NCI-H187 (cell line): ENCODE measurements at regions not wholly inside any gene's neighbourhood (a gene's known extent, or its start where the extent isn't known, plus 50 kb on each side); places are given as distances from the start of the nearest gene placed in this dataset.

ENCODE experiments used
- DNase-seq, 2 experiments: peaks; one replicate each; lab custom pipeline; 2025; lab: John Stamatoyannopoulos, UW

DNA sequence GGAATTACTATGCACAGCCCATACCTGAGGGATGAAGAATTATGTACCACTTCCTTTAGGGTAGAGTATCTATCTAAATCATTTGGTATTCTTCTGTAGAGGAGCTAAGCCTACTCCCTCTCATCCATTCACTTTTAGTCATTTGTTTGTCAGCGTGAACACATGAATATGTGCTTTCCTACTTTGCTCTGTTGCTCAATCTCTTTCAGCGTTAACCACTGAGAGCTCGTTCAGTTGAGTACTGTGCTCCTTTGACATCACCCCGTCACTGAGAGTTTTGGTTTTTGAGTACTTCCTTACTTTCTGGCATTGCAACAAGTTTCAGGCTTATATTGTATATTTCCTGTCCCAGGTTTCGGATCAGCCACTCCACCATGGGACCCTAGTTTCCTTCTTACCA lies 700.6 kb downstream of the NLGN4X start:
- DNase-seq: no peak

DNA sequence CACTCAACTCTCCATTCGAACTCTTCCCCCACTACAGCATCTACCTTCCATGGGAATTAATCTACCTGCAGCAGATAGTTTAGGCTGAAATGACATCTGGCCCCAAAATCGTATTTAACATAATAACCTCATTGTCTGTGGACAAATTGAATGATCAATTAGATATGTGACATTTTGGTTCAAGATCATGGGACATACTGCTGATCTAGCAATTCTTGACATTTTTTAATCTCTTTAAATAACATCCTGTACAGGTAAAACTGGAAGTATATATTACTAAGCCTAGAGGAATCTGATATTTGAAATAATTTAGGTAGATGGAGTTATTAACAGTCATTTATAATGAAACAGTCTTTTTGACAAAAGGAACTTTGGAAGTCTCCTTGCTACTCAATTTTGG lies 702.5 kb downstream of the NLGN4X start:
- no peak for DNase-seq

GRCh38 chrX:5490786-5491563 lies 737.7 kb downstream of the NLGN4X start:
- DNase-seq: peak in 1 of 2 experiments; percentile 0

- no peak for DNase-seq
These were observed 754.4 kb downstream of the NLGN4X start for GRCh38 chrX:5474282-5474681.

- no peak for DNase-seq
These were observed 770.3 kb downstream of the NLGN4X start for GRCh38 chrX:5458300-5458842.

GRCh38 chrX:5449323-5449722 lies 779.3 kb downstream of the NLGN4X start:
- DNase-seq: no peak

DNA sequence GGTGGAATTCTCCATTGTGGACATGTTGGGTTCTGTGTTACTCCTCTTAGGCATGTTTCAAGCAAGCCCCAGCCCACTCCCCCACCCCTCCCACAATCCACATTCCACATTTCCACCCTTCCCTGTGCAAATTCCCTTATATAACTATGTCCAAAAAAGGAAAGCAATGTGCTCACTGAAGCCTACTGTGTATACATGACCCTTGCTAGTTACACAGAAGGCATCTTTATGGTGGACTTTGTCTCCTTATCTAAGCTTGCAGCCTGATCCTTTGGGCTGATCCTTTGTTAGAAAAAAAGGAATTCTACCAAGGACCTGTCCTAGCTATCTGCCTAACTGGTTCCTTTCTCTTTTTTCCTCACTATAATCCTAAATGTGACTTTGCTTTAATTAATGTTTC lies 796.8 kb downstream of the NLGN4X start:
- no peak for DNase-seq

GRCh38 chrX:5425119-5425518 lies 803.5 kb downstream of the NLGN4X start:
- DNase-seq: no peak

GRCh38 chrX:5417381-5417780 lies 811.3 kb downstream of the NLGN4X start:
- DNase-seq: no peak

GRCh38 chrX:5415738-5416137 lies 812.9 kb downstream of the NLGN4X start:
- DNase-seq: no peak

GRCh38 chrX:5409106-5409505 lies 819.6 kb downstream of the NLGN4X start:
- no peak for DNase-seq

DNA sequence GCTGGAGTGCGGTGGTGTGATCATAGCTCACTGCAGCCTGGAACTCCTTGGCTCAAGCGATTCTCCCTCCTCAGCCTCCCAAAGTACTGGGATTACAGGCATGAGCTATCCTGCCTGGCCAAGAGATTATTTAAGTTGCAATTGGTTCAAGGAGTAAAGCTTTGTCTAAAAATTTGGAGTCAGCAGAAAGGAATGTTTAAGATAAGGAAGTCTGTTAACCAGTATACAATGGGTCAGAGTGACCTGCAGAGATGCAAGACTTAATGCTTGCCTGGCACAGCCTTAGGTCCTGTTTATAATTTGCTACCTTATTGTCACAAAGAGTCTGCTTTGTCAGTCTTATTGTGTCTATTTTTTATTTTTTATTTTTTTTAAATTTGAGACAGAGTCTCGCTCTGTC lies 826.2 kb downstream of the NLGN4X start:
- DNase-seq: no peak

DNA sequence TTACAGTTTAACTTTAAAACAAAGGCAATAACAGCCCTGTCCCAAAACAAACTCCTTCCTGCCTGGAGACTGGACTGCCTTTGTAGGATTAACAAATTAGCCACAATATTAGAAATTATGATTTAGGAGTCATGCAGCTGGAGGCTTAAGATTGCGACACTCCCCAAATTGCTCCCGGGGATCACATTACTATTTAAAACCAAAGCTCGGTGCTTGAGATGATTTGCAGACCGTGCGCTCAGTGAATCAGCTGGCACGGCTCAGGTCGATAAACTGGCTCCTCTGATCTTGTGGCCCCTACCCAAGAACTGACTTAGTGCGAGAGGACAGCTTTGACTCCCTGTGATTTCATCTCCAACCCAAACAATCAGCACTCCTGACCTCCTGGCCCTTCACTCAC lies 829.3 kb downstream of the NLGN4X start:
- DNase-seq: no peak

- DNase-seq: no peak
These were observed 831.3 kb downstream of the NLGN4X start for GRCh38 chrX:5397409-5397808.

DNA sequence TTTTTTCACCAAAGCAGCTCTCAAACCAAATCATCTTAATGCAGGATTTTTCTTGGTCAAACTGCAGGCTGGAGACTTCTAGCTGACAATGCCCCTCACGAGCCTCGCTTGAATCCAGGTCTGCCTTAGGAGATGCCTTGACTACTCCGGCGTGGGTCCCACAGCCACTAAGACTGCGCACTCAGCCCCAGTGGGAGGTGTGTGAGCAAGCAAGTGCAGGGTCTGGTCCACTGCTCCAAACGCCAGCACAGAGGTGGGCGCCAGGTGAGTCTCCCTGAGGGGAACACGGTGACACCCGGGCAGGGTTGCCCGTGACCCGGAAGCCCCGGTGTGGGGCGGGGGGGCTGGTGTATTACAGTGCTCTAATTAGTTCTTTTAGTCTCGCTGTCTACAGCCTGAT lies 838.3 kb downstream of the NLGN4X start:
- no peak for DNase-seq

DNA sequence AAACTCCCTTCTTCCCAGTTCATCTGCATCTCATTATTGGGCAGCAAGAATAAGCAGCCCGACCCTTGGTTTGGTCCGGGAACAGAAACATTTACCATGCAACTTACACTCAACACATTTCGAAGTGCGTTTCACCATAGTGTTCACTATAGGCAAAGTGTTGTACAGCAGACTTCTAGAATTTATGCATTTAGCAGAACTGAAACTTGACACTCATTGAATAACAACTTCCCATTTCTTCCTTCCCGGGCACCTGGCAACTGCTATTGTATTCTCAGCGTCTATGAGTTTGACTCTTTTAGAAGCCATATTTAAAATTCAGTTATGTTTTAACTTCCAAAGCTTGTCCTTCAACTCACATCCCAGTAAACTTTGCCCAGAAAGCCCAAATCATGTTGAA lies 840.6 kb downstream of the NLGN4X start:
- no peak for DNase-seq

- no peak for DNase-seq
These were observed 848.2 kb downstream of the NLGN4X start for GRCh38 chrX:5380426-5380825.

GRCh38 chrX:5341902-5342301 lies 886.8 kb downstream of the NLGN4X start:
- no peak for DNase-seq

- no peak for DNase-seq
These were observed 891.5 kb downstream of the NLGN4X start for GRCh38 chrX:5337160-5337559.

- no peak for DNase-seq
These were observed 904.1 kb downstream of the NLGN4X start for GRCh38 chrX:5324546-5324945.

GRCh38 chrX:5314148-5314547 lies 914.5 kb downstream of the NLGN4X start:
- no peak for DNase-seq

- no peak for DNase-seq
These were observed 921.3 kb downstream of the NLGN4X start for GRCh38 chrX:5307416-5307815.

GRCh38 chrX:5306654-5307121 lies 922.0 kb downstream of the NLGN4X start:
- DNase-seq: no peak

DNA sequence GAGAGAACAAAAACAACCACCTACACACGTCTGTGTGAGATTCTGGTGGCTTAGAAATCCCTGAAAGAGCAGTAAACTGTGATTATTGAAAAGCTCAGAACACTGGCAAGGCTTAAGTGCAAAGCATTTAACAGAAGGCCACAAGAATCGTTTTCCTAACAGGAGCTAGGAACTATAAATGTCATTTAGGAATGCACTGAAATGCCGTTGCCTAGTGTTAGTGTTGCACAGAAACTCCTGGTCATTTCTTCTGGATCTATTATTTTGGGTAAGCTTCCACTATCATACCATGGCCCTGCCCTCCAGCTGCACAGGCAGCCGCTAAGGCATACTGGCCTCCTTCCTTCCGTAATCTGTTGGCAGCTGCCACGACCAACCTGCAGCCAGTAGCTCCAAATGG lies 923.2 kb downstream of the NLGN4X start:
- DNase-seq: no peak
